ENCODE measurements at regions not wholly inside any gene's neighbourhood (a gene's known extent, or its start where the extent isn't known, plus 50 kb on each side); places are given as distances from the start of the nearest gene placed in this dataset.

DNA sequence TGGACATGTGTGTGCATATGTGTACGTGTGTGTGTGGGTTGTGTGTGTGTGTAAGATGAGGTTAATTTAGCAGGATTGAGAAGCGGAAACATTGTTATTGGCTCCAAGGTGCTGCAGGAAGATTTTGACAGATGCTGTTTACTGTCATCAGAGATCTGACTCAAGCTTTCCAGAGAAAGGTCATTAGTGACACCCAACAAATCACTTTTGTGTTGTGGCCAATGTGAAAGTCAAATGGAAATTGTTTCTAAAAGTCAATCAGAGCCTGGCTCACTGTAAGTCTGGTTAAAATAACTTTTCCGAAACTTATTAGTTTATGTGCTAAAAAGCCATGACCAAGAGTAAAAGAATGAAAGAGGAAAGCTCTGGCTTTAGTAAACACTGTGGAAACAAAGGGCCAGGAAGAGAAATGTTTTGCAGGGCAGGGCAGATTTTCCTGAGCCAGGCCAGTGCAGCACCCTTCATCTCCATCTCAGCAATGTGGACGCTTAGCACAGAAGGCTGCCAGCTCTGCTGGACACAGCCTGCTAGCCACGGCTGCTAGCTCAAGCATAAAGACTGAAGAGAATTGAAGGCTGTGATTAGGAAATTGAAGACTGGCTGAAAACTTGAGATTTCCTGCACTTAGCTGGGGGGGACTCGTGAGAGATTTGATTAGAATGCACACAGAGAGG is 235.8 kb downstream of the NEDD1 start:
- TF ChIP-seq, protein P1, sequence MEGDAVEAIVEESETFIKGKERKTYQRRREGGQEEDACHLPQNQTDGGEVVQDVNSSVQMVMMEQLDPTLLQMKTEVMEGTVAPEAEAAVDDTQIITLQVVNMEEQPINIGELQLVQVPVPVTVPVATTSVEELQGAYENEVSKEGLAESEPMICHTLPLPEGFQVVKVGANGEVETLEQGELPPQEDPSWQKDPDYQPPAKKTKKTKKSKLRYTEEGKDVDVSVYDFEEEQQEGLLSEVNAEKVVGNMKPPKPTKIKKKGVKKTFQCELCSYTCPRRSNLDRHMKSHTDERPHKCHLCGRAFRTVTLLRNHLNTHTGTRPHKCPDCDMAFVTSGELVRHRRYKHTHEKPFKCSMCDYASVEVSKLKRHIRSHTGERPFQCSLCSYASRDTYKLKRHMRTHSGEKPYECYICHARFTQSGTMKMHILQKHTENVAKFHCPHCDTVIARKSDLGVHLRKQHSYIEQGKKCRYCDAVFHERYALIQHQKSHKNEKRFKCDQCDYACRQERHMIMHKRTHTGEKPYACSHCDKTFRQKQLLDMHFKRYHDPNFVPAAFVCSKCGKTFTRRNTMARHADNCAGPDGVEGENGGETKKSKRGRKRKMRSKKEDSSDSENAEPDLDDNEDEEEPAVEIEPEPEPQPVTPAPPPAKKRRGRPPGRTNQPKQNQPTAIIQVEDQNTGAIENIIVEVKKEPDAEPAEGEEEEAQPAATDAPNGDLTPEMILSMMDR (IDR thresholded peaks at IDR 0.05): no peak
- TF ChIP-seq EZH2 (IDR thresholded peaks at IDR 0.05; ENCODE audit: borderline replicate concordance, insufficient read depth, low read depth, low read length, poor library complexity, severe bottlenecking): no peak

All from B cell (primary cell).